Activated T-cell treated with anti-CD3 and anti-CD28 coated beads for 48 hours (primary cell): ENCODE measurements at regions not wholly inside any gene's neighbourhood (a gene's known extent, or its start where the extent isn't known, plus 50 kb on each side); places are given as distances from the start of the nearest gene placed in this dataset.
"Not testable (repeated sequence)": the region's sequence is repeated elsewhere in the genome, so short reads cannot be mapped to it uniquely, and the experiment has no call there.

Experiments used
- DNase-seq: peaks from one replicate; pipeline ENCODE4 v3.0.0-alpha.2; 2020; ENCODE audit warnings: low read depth

DNA sequence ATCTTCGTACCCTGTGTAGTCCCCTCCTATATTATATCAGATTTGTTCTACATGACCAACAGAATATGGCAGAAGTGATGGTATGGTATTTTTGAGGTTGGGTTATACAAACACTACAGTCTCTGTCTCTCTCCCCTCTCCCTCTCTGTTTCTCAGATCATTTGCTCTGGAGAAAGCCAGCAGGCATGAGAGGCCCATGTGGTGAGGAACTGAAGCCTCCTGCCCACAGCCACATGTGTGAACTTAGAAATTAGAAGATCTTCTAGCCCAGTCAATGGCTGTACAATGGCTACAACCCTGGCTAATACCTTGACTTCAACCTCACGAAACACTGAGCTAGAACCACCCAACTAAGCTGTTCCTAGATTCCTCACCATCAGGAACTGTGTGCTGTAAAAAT, 250.6 kb downstream of the SMAD2 start:
- DNase-seq, result no peak

DNA sequence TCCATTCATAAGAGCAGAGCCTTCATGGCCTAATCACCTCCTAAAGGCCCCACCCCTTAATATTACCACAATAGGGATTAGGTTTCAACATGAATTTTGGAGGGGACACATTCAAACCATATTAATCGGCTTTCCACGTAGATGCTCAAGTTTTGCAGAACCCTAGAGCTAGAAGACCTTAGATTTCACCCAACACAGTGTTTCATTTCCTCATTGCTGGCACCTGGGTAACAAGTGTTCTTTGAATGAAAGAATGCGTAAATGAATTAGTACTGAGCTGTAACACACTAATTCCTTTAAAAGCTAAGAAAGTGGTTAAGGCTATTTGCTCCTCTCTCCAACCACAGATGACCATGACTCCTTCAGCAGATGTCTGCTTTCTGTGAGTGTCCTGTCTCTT, 252.5 kb downstream of the SMAD2 start:
- DNase-seq, result no peak

- DNase-seq, result no peak
These were observed 260.6 kb downstream of the SMAD2 start for GRCh38 chr18:47669815-47670214.

- no peak for DNase-seq
These were observed 272.0 kb downstream of the SMAD2 start for GRCh38 chr18:47658498-47658897.

GRCh38 chr18:47654988-47655387, 275.5 kb downstream of the SMAD2 start:
- DNase-seq, result no peak

GRCh38 chr18:47644896-47645295, 285.6 kb downstream of the SMAD2 start:
- no peak for DNase-seq

GRCh38 chr18:47637551-47637950, 292.9 kb downstream of the SMAD2 start:
- DNase-seq, result not testable (repeated sequence)

- DNase-seq, result no peak
These were observed 295.0 kb downstream of the SMAD2 start for GRCh38 chr18:47635416-47635815.

DNA sequence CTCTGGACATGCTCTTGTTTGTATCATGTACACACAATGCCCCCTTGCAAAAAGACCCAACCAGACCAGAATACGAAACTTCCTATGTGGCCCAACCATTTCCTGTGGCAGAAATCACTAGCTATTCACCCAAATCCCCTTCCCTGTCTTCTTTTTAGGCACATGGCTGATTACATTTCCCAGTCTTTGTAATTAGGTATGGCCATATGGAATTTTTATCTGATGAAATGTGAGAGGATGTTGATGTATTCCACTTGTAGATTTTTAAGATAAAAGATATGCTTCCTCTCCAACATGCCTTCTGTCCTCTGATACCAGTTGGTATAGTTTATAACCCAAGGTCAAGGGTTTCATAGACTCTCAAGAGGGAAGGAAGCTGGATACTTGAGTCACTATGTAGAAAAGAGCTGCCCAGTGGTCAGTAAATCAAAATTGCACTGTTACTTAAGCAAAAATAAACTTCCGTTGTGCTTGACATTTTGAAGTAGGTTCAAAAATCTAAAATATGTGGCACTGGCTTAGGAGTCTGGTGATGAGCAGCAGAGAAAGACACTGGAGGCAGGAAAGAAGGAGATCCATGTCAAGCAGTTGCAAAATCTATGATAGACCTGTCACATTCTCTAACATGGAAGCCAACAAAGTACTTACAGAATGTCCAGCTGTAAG, 297.4 kb downstream of the SMAD2 start:
- no peak for DNase-seq

- no peak for DNase-seq
These were observed 301.6 kb downstream of the SMAD2 start for GRCh38 chr18:47628893-47629292.

- no peak for DNase-seq
These were observed 302.1 kb downstream of the SMAD2 start for GRCh38 chr18:47628240-47628781.

GRCh38 chr18:47627030-47627429, 303.4 kb downstream of the SMAD2 start:
- no peak for DNase-seq

- no peak for DNase-seq
These were observed 310.5 kb downstream of the SMAD2 start for GRCh38 chr18:47619771-47620448.

DNA sequence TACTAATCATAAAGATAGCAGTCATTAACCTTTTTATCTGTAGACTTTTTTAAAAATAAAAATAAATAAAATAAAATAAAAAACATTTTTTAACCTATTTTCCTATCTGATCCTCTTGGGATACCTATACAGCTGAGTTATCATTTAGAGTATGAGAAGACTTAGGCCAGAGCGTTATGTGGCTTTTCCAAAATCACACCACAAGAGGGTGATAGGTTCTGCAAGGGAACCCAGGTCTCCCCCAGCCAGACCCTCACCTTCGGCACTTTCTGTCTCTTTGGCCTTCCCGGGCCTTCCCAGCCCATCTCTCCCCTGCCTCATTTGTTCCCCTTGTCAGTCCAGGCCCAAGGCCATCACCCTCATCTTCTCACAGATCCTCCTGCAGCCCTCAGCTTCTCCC, 311.7 kb downstream of the SMAD2 start:
- DNase-seq, result no peak

GRCh38 chr18:47615043-47615442, 315.4 kb downstream of the SMAD2 start:
- DNase-seq, result no peak

DNA sequence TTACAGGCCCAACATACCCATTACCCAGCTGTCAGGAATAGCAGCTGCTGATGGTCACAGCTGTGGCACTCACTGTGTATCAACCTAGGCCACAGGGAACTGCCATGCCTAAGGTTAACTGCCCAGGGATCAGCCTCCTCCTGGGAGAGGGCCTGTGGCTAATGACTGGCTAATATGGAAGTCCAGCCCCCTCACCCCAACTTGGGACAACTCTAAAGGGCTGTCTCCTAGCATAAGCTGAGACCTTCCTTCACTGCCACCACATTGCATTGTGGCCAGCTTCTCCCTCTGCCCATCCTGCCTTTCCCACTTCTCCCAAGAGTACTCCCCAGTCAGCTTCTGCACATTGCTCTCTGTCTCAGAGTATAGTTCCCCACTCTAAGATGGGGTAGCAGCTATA, 316.5 kb downstream of the SMAD2 start:
- no peak for DNase-seq

- no peak for DNase-seq
These were observed 318.8 kb downstream of the SMAD2 start for GRCh38 chr18:47611649-47612048.

- no peak for DNase-seq
These were observed 323.9 kb downstream of the SMAD2 start for GRCh38 chr18:47606526-47606925.

GRCh38 chr18:47605093-47605492, 325.4 kb downstream of the SMAD2 start:
- no peak for DNase-seq

DNA sequence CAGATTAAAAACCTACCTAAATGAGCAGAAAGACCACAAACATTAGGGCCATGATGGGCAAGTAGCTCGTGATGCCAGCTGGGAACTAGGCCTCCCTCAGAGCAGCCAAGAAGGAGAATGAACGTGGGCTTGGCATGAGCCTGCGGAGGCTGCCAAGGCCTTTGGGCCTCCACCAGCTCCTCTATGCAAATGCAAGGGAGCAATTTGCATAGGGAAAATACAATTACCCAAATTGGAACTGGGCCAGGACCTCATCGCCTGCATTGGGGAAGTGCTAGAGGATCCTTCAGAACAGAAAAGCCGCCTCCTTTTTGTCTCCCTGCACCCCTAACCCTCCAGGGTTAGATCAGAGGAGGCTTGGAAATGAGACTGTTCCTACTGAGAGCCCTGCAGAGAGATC, 326.4 kb downstream of the SMAD2 start:
- no peak for DNase-seq

DNA sequence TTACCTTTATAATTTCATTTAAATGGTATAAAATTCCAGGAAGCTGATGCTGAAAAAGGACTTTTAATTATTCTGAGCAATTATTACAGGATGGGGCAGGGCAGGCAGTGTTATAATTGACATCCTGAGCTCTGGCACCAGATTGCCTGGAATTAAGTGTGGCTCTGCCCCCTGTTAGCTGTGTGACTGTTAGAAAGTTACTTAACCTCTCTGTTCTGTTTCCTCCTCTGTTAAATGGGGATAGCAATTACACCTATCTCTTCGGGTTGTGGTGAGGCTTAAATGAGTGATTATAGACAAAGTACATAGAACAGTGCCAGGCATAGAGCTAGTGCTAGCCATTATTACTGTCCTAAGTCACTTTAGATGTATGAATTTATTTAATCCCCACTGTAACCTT, 327.3 kb downstream of the SMAD2 start:
- DNase-seq, result no peak

- no peak for DNase-seq
These were observed 328.1 kb downstream of the SMAD2 start for GRCh38 chr18:47602273-47602897.

- no peak for DNase-seq
These were observed 328.7 kb downstream of the SMAD2 start for GRCh38 chr18:47601581-47602272.
